Psoas muscle (tissue), 7 donors: ENCODE measurements at regions not wholly inside any gene's neighbourhood (a gene's known extent, or its start where the extent isn't known, plus 50 kb on each side); places are given as distances from the start of the nearest gene placed in this dataset.

Experiments used
- ATAC-seq, 4 donors: fragments of 200-7000 bp; cut with Tn5 transposase; one replicate each; pipeline ENCODE4 v1.9.1; 2020; ENCODE audit warnings: moderate library complexity in 3 of 4, mild to moderate bottlenecking in 2 of 4
- DNase-seq, 2 donors: peaks; one replicate each; pipeline ENCODE4 v3.0.0-alpha.2; 2020
- H3K27ac ChIP-seq: fragments of 200-600 bp; one replicate; pipeline ENCODE4 v1.8.0; 2022
- H3K27me3 ChIP-seq, 3 donors: fragments of 200-600 bp in 1 of 3; one replicate each; pipeline versions ENCODE4 v1.6.1 to v1.8.0; 2013 to 2022; ENCODE audit warnings: low read length in 2 of 3, mild to moderate bottlenecking in 2 of 3, moderate library complexity in 1 of 3; ENCODE audit not compliant: insufficient read depth in 3 of 3
- H3K36me3 ChIP-seq, 2 donors: fragments of 200-600 bp in 1 of 2; one replicate each; pipeline versions ENCODE4 v1.6.1 to v1.8.0; 2013 to 2022; ENCODE audit warnings: low read depth in 1 of 2, mild to moderate bottlenecking in 1 of 2, moderate library complexity in 1 of 2; ENCODE audit not compliant: insufficient read depth in 1 of 2
- H3K4me1 ChIP-seq: fragments of 200-600 bp; one replicate; pipeline ENCODE4 v1.8.0; 2022
- H3K4me3 ChIP-seq: fragments of 200-600 bp; one replicate; pipeline ENCODE4 v1.8.0; 2022; ENCODE audit warnings: mild to moderate bottlenecking
- H3K9me3 ChIP-seq: fragments of 200-600 bp; one replicate; pipeline ENCODE4 v1.8.0; 2022
- WGBS, 3 donors: extraction: QIAGEN DNeasy Blood & Tissue Kit; methylation state at CpG; one replicate each; pipeline versions ENCODE4 v1.1.6 to v1.1.7; 2013; 5-methylcytosine and 5-hydroxymethylcytosine counted together
- intact Hi-C, 2 donors: fragments of 100-400 bp; cut with DNase I; formaldehyde crosslinking; loops; one replicate each; pipeline versions ENCODE4 v1.11.0 to v1.14.2; 2022
- TF ChIP-seq, protein P1 (sequence below): fragments of 200-600 bp; IDR thresholded peaks from one replicate; pipeline ENCODE4 v1.8.0; 2022; ENCODE audit warnings: antibody characterized with exemption
- donor health status: healthy with polysubstance abuse.
- donor health status: DM: no; HTN: no; CAD: no; lungs with moderate emphysema.
- donor health status: Bipolar disorder and iron deficiency.
- donor health status: healthy.
- donor health status: DM: yes; HTN: yes; CAD: no.
- donor health status: DM: no; HTN: no; CAD: no.
- donor health status: DM: yes; HTN: yes; CAD: no.

DNA sequence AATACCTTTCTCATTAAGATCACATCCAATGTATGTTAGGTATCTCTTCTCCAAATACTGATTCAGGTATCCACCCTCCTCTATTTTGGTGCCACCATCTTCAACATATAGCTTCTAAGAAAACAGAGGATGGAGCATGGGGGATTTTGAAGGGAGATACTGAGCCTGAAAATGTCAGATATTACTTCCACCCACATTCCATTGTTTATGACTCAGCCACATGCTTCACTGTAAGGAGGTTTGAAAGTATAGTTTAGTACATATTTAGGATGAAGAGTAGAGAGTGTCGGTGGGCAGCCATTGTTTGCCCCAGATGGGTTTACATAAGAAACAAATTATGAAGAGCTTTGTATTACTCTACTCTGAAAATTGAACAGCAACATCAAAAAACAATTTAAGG, 286.7 kb downstream of the TFAP2B start:
- Histone ChIP-seq H3K27ac (no peak overlapping the region), H3K27me3 (no peaks in the 10 kb centered on the region), H3K36me3 (no peaks in the 10 kb centered on the region), H3K9me3 (no peaks in the 10 kb centered on the region), H3K4me1 (no peaks in the 10 kb centered on the region), H3K4me3 (no peak overlapping the region)
- intact Hi-C loops = no loop called here
- ATAC-seq = no peak
- TF ChIP-seq, protein P1, sequence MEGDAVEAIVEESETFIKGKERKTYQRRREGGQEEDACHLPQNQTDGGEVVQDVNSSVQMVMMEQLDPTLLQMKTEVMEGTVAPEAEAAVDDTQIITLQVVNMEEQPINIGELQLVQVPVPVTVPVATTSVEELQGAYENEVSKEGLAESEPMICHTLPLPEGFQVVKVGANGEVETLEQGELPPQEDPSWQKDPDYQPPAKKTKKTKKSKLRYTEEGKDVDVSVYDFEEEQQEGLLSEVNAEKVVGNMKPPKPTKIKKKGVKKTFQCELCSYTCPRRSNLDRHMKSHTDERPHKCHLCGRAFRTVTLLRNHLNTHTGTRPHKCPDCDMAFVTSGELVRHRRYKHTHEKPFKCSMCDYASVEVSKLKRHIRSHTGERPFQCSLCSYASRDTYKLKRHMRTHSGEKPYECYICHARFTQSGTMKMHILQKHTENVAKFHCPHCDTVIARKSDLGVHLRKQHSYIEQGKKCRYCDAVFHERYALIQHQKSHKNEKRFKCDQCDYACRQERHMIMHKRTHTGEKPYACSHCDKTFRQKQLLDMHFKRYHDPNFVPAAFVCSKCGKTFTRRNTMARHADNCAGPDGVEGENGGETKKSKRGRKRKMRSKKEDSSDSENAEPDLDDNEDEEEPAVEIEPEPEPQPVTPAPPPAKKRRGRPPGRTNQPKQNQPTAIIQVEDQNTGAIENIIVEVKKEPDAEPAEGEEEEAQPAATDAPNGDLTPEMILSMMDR = no peak
- DNase-seq = no peak
- WGBS, 3 donors = 79 to 91% (median 90%) methylated on average over 1 of the region's 1 CpG

- 53 to 64% (median 60%) methylated on average over 2 of the region's 2 CpGs for WGBS, 3 donors
- TF ChIP-seq, protein P1 = no peak
- H3K36me3 ChIP-seq = no peaks in the 10 kb centered on the region
- no peaks in the 10 kb centered on the region for H3K27me3 ChIP-seq
- DNase-seq (no peak), ATAC-seq (no peak)
- intact Hi-C loops = no loop called here
- H3K9me3 ChIP-seq = no peaks in the 10 kb centered on the region
- no peaks in the 10 kb centered on the region for H3K4me1 ChIP-seq
- H3K27ac ChIP-seq = no peak overlapping the region
- no peak overlapping the region for H3K4me3 ChIP-seq
Observed at GRCh38 chr6:51107769-51108203, 289.1 kb downstream of the TFAP2B start.

- TF ChIP-seq, protein P1 = no peak
- ATAC-seq (no peak), DNase-seq (no peak)
- no peaks in the 10 kb centered on the region for H3K27me3 ChIP-seq
- intact Hi-C loops = no loop called here
- no peaks in the 10 kb centered on the region for H3K36me3 ChIP-seq
- H3K27ac ChIP-seq = no peak overlapping the region
- H3K4me1 ChIP-seq = no peaks in the 10 kb centered on the region
- H3K9me3 ChIP-seq = no peaks in the 10 kb centered on the region
- H3K4me3 ChIP-seq = no peak overlapping the region
- 63 to 68% (median 64%) methylated on average over 4 of the region's 4 CpGs for WGBS, 3 donors
Observed at GRCh38 chr6:51108563-51109234, 290.0 kb downstream of the TFAP2B start.

GRCh38 chr6:51112731-51113130, 294.1 kb downstream of the TFAP2B start:
- intact Hi-C loops = no loop called here
- TF ChIP-seq, protein P1 = no peak
- 60 to 63% (median 62%) methylated on average over 5 of the region's 5 CpGs for WGBS, 3 donors
- Histone ChIP-seq H3K4me3 (no peak overlapping the region), H3K36me3 (no peaks in the 10 kb centered on the region), H3K27ac (no peak overlapping the region), H3K9me3 (no peaks in the 10 kb centered on the region), H3K4me1 (no peaks in the 10 kb centered on the region), H3K27me3 (no peaks in the 10 kb centered on the region)
- no peak for ATAC-seq
- no peak for DNase-seq

- H3K9me3 ChIP-seq = no peaks in the 10 kb centered on the region
- no peak for DNase-seq
- intact Hi-C loops = no loop called here
- no peaks in the 10 kb centered on the region for H3K4me1 ChIP-seq
- H3K27me3 ChIP-seq = no peaks in the 10 kb centered on the region
- 57 to 66% (median 65%) methylated on average over 3 of the region's 3 CpGs for WGBS, 3 donors
- no peaks in the 10 kb centered on the region for H3K36me3 ChIP-seq
- no peak for ATAC-seq
- TF ChIP-seq, protein P1 = no peak
- H3K4me3 ChIP-seq = no peak overlapping the region
- no peak overlapping the region for H3K27ac ChIP-seq
Observed at GRCh38 chr6:51116723-51117122, 298.1 kb downstream of the TFAP2B start.
